ENCODE measurements at regions not wholly inside any gene's neighbourhood (a gene's known extent, or its start where the extent isn't known, plus 50 kb on each side); places are given as distances from the start of the nearest gene placed in this dataset.

DNA sequence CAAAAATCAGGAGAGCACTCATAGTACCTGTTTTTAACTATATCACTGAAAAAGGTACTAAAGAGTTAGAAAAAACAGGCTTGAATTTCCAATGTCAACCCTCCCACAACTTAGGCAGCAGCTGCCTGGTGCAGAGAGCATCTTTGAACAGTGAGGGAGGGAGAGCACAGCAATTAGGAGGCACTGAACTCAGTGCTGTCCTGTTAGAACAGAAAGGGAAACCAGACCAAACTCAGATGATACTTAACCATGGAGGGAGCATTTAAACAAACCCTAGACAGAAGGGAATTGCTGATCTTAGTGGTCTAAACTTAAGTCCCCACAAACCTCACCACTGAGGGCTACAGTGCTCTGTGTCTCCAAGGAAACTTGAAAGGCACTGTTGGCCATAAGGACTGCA, 179.2 kb upstream of the AGTR1 start:
- TF ChIP-seq, protein P1, sequence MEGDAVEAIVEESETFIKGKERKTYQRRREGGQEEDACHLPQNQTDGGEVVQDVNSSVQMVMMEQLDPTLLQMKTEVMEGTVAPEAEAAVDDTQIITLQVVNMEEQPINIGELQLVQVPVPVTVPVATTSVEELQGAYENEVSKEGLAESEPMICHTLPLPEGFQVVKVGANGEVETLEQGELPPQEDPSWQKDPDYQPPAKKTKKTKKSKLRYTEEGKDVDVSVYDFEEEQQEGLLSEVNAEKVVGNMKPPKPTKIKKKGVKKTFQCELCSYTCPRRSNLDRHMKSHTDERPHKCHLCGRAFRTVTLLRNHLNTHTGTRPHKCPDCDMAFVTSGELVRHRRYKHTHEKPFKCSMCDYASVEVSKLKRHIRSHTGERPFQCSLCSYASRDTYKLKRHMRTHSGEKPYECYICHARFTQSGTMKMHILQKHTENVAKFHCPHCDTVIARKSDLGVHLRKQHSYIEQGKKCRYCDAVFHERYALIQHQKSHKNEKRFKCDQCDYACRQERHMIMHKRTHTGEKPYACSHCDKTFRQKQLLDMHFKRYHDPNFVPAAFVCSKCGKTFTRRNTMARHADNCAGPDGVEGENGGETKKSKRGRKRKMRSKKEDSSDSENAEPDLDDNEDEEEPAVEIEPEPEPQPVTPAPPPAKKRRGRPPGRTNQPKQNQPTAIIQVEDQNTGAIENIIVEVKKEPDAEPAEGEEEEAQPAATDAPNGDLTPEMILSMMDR (IDR thresholded peaks at IDR 0.05), result no peak
- no peak for TF ChIP-seq POLR2A (IDR thresholded peaks at IDR 0.05)

Data from breast epithelium (tissue), 3 donors.